HG02852 (cell line): ENCODE measurements at regions not wholly inside any gene's neighbourhood (a gene's known extent, or its start where the extent isn't known, plus 50 kb on each side); places are given as distances from the start of the nearest gene placed in this dataset.
"Not testable (repeated sequence)": the region's sequence is repeated elsewhere in the genome, so short reads cannot be mapped to it uniquely, and the experiment has no call there.

ENCODE experiments used
- ATAC-seq: cut with Tn5 transposase; IDR thresholded peaks from one replicate; pipeline ENCODE4 v1.9.1; 2021; ENCODE audit warnings: mild to moderate bottlenecking, moderate library complexity; ENCODE audit not compliant: unreplicated experiment

DNA sequence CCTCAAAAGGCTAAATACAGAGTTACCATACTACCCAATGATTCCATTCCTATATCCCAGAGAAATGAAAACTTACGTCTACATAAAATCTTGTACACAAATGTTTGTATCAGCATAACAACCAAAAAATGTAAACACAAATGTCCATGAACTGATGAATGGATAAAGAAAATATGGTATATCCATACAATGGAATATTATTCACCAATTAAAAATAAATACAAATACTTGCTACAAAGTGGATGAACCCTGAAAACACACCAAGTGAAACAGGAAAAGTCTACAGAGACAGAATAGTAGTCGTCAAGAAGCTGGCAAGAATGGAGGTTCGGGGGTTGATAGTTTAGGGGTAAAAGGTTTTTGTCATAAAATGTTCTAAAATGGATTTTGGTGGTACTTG lies 54.0 kb upstream of the ANKRD28 start:
- no peak for ATAC-seq

DNA sequence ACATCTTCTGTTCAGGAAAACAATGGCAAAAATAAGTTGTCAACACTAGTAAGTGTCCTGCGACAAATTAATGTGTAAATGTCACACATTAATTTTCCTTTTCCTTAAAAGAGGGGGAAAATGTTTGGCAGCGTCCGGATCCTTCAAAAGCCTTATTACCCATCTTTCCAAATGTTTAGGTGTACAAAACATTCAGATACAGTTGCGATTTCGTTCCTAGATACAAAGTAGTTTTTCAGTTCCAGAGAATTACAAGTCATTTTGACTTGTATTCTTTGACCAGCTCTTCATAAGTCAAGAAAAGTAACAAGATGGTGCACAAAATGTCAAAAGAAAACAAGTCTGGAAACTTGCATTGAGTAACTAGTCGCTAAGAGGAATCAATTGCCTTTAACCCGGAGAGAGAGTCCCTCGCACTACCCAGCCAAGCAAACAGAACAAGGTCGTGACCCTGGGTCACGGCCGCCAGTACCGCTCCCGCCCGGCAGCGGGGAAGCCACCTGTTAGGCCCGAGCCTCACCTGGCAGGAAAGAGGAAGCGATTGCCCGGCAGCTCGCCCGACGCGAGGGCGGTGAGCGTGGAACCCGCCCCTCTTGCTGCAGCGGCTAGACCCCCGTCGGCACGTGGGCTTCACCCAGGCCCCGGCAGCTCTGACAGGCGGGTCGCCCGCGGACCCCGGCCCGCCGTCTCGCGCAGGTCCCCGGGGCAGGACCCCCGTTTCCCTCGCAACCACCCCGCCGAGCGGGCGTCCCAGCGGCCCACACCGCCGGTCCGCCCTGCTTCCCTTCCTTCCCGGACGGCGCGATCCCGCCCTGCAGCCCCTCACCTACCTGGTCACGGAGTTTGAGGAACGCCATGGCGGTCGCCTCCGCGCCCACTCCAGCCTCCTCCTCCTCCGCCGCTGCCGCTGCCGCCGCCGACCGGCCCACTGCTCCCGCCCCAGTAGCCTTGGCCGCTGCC lies 61.0 kb upstream of the ANKRD28 start:
- ATAC-seq, result peak; percentile 63

DNA sequence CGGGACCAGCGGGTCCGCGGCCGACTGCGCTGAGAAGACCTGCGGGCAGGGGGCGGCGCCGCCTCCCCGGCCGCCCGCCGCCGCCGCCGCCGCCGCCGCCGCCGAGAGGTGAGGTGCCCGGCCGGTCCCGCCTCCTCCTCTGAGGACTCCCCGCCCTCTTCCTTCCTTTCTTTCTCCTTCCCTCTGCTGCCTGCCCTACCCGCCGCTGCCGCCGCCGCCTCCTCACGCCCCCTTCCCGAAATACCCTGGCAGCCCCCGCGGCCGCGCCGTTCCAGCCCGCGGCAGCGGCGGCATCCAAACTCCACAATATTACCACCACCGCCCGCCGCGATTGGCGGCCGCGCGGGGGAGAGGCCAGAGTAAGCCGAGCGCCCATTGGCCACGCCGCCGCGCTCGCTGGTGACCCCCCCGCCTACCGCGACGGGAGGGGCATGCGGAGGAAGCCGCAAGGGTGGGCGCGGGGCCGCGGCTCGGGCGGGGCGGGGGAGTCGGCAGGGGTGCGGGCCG lies 61.8 kb upstream of the ANKRD28 start:
- peak; percentile 77 for ATAC-seq

DNA sequence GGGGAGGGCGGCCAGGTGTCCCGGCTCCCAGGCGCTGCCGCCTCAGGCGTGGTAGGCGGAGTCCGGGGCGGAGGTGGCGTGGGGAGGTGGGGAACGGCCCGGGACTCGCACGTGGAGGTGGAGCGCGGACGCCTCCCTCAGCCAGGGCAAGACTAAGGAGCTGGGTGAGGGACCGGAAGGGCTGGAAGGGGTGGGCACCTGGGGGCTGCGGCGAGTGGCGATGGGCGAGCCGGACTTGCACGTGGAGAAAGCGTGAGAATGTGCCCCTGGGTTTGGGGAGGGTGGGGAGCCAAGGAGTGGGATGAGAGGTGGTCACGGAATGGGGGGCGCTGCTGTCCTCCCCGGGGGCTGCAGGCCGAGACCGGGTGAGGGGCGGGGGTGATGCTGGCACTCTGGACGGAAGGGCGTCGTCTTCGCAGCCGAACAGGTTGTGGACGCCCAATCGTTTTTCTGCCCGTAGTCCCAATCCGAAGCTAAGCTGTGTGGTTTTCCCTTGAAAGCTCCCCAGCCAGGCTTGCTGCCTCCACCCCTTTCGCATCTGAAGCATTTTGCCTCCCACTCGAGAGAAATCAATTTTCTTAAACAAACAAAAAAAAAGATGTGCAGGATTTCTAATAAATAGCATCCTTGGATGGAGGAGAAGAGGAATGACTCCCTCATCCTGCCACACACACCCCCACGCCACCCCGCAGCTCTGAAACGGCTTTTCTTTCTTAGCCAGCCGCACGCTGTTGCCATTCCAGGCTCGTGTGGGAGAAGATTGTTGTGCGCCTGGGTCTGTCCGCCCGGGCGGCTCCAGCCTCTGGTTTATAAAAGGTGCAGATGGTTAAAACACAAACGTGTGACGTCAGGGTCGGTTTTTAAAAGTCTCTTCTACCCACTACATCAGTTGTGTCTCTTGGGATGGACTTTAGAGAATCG lies 62.5 kb upstream of the ANKRD28 start:
- peak; percentile 56 for ATAC-seq

DNA sequence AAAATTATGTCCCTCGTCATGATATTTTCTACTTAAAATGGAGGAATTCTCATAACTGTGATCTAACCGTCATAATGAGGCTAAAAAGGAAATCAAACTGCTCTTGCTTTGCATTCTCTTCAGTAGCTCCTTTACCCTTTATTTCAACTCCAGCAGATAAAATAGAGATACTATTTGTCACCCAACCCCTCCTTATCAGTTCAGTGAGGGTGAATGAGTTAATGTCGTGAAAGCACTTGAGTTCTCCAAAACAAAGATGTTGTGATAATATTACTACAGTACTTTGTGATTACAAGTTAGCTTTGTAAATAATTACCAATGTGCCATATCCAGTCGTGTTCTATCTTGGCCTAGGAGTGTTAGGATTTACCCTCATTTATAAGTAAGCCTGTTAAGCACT lies 63.4 kb upstream of the ANKRD28 start:
- ATAC-seq, result no peak

DNA sequence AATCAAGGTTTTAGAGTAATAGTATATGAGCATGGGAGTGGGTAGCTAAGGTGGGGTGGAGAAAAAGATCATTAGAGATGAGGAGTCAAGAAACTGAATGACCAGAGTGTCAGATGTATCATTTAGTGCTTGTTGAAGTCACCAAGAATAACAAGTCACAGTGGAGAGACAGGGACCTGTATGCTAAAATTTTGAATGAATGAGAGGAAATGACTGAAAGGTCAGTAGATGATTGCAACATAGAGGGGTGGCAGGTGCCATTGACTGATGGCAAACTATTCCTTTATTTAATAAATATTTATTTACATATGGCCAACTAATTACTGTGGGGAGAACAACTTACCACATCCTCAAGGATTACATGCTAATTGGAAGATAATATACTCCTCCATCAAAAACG lies 75.0 kb upstream of the ANKRD28 start:
- no peak for ATAC-seq

DNA sequence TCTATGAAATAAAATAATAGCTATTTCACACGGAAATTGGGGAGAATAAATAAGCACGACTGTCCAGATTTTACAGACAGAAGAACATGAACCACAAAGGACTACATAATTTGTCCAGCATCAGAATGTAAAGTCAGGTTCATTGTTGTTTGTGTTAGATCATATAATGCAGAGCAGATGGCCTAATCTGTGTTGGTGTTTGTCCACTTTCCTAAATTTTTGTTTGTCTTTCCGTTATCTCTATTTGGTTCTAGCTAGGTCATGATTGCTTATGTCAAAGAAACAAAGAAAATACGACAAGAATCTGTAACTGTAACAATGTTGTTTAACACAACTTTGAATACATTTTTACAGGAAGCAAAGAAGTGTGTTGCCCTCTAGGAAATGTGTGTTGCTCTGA lies 75.6 kb upstream of the ANKRD28 start:
- no peak for ATAC-seq

DNA sequence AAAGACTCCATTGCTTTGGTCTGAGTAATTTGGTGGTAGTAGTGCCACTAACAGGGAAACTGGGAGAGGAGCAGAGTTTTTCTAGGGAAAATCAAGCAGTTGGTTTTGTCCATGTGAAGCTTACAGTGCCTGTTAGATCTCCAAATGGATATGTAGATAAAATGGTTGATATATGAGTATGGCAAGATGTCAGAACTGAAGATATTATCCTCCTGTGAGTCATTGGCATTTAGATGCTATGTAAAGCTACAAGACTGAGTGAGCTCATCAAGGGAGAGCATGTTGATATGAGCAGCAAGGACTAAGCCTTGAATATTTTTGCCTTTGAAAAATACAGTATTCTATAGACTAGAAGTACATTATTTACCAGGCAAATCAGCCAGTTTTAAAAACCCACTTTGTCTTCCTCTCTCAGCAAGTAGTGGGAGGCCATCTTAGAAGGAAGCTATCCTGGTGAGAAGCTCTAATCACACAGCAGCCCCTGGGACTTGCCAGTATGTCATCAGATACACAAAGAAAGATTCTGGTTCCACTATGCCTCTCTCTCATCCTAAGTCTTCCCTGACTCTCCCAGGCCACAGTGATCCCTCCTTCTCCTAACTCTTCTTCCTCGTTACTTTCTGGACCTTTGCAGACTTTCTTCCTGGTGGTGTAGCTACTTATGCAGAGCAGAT lies 77.4 kb upstream of the ANKRD28 start:
- no peak for ATAC-seq

DNA sequence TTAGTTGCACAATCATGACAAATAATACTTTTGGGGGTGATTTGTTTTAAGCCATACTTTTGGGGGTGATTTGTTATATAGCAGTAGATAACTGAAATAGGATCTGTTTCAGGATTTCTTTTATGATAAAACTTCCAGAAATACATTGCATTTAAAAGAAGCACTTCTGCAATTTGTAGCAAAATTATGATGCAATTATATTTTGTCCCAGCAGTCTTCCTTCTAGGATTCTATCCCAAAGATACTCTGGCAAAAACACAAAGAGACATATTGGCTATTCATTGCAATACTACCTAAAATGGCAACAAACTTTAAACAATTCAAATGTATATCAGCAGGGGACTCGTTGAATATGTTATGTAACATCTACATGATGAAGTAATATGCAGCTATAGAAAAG lies 78.9 kb upstream of the ANKRD28 start:
- no peak for ATAC-seq

DNA sequence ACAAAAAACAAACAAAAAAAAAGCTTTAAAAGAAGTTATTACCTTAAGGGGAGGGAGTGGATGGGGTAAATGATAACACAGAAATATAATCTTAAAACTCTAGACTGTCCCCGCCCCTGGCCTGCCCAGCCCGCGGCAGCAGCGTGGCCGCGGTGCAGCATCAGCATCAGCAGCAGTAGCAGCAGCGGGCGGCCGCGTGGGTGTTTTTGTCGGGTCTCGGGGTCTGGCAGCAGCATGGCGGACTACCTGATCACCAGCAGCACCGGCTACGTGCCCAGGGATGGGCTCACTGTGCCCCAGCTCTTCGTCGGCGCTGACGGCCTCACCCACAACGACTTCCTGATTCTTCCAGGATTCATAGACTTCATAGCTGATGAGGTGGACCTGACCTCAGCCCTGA lies 80.0 kb upstream of the ANKRD28 start:
- ATAC-seq, result no peak

DNA sequence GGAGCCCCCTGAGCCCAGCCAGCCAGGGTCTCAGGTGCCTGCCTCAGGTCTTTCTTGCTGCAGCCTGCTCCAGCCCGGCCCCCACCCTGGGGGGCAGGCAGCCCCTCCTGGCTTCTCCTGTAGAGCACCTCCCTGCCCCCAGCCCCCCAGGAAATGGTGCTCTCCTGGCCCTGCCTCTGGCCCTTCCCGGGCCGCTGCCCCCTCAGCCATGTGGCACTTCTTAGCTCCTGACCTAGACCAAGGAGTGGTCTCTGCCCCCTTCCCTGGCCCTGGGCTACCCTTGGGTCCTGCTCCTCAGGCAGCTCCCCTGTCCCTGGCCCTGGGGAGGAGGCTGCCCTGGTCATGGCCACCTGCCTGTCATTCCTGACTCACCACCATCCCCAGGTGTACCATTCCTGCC lies 82.0 kb upstream of the ANKRD28 start:
- not testable (repeated sequence) for ATAC-seq

DNA sequence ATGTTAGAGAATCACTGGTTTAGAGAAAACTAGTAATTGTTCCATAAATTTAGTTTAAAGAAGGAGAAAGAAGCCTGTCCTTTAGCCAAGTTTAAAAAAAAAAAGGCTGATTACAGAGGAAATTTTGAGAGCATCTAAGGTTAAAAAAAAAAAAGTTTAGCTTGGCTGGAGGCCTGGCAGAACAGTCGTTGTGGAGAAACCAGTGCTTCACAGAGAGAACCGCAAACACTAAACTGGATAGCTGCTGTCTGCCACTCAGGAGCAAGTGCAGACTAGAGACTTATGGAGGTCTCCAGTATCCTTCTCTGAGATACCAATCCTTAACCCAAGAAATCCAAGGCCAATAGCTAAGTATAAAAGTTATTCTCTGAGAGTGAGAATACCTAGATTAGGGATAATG lies 84.8 kb upstream of the ANKRD28 start:
- ATAC-seq, result no peak

DNA sequence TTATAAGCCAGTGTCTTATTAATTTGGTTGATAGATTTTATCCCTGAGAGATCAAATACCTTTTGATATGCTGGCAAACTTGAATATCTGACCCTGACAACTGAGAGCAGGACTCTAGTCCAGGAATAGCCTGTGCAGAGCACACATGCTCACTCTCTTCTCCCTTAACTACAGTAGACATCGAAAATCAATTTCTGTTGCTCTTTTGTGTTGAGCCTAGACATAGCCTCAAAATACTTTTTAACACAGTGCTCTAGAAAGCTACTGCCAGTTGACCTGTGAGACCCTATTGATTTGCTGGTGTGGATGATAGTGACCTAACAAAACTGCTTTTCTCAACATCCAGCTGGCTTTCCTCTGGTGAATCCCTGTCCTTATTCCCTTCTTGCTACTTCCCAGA lies 86.4 kb upstream of the ANKRD28 start:
- no peak for ATAC-seq

DNA sequence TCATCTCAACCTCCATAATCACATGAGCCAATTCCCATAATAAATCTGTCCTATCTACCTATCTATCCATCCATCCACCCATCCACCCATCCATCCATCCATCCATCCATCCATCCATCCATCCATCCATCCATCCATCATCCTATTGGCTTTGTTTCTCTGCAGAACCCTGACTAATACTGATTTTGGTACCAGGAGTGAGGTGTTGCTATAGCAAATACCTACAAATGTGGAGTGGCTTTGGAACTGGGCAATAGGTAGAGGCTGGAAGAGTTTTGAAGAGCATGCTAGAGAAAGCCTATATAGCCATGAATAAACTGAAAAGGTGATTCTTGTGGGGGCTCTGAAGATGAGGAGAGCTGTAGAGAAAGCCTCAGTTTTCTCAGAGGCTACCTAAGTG lies 88.7 kb upstream of the ANKRD28 start:
- ATAC-seq, result no peak

DNA sequence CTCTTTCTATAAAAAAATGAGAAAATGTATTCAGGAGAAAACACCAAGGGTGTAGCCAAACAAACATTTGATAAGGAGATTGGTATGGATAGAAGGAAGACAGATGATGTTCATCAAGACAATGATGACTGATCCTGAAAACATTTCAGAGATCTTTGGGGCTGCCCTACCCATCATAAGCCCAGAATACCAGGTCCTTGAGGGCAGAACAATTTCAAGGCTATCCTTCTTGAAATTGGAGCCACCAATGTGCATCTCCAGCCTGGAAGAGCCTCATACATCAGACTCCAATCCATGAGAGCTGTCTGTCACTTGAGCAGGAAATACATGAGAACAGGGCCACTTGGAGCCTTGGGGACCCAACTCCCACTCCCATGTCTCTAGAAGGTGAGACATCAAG lies 89.5 kb upstream of the ANKRD28 start:
- no peak for ATAC-seq

DNA sequence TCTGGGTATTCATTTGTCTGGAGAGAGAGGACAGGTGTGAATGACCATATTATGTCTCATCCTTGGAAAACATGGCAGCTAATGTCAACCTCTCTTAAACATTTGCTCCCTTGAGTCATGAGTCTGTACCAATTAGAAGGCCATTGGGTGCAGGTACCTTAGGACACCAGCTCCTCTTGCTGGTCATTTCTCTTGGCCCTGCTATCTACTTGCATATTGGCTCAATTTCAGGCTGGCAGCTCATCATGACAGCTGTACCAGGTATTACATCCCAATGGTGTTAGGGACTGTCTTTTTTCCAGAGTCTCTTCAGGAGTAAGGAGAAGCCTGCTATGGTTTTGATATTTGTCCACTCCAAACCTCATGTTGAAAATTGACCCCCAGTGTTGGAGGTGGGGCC lies 92.2 kb upstream of the ANKRD28 start:
- ATAC-seq, result no peak

DNA sequence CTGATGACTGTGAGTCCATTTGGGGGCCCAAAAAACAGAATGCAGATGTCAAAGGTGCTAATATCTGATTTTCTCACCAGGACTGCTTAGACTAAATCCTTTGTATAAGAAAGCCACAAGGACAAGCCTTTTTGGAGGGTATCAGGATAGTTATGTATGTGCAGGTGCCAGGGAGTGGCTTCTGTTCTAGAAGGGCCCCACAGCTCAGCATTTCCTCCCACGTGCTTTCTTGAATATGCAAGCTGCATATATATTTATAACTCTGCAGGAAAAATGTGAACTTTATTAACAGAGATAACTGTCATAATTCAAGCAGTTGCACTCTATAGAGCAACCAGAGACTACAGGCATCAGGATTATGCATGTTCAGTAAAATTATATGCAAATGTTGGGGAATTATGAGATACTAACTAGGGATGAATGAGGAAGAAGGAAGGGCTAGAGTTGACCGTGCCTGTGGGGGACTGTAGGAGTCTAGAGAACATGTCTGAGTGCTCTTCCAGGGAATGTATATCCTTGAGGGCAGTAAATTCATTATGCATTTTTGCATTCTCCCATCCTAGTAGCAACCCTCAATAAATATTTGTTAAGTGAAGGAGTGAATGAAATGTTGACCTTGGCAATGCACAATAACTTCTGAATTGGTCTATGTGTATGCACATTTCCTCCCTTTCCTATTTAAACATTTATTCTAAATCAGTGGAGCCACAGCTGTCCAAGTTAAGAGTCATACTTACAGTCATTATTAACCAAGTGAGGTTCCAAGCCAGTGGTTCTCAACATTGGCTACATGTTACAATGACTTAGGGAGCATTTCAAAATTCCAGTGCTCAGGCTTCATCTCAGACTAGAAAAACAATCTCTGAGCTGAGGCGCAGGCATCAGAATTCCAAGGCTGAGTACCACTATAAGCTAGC lies 94.8 kb upstream of the ANKRD28 start:
- no peak for ATAC-seq

DNA sequence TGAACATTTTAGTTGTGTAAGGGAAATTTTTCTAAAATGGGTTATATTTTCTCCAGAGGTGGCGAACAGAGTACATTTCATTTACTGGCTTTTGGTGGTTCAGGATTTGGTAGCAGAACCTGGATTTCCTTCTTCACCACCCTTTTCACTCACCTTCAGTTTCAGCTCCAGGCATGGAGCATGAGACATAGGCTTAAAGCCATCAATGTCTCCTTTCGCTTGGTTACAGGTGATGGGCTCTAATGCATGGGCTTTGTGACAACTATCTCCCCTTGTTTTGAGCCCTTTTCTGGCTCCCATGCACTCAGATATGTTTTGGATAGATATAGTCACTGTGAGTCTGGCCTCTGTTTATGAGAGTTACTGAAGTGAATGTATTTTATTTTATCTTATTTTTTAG lies 96.6 kb upstream of the ANKRD28 start:
- ATAC-seq, result no peak

DNA sequence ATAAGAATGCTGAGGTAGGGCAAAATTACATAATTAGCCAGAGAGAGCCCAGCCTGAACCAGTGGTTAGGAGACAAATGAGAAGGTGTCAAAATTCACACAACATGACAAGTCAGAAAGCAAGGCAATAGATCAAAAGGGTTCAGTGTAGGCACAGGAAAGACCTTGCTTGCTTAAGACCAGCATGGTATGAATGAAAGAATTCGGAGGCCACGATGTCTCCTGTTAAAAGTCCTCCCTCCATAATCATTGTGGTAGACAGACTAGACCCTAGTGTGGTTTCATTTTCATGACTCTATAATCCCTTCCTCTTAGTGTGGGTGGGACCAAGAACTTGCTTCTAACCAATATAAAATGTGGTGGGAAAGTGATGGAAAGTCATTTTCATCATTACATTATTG lies 98.7 kb upstream of the ANKRD28 start:
- no peak for ATAC-seq

DNA sequence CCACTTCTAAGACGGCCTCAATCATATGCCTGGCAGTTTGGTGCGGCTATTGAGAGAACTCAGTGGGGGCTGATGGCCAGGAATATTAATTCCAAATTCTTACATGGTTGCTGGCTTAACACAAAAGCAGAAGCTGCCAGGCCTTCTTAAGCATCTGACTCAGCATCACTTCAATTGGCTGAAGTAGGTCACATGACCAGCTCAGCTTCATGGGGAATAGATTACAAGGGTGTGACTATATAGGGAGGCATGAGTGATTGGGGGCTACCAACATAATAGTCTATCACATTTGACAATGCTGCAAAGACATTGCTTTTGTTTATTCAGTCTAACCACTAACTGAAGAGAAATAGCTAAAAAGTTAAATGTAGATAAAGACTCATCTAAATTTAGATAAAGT lies 101.6 kb upstream of the ANKRD28 start:
- ATAC-seq, result no peak
